CD4-positive, alpha-beta T cell treated with Interleukin-6 at 100 ng/mL for 8 hours (primary cell): ENCODE measurements at regions not wholly inside any gene's neighbourhood (a gene's known extent, or its start where the extent isn't known, plus 50 kb on each side); places are given as distances from the start of the nearest gene placed in this dataset.

ENCODE experiments used
- DNase-seq: peaks from one replicate; pipeline ENCODE4 v3.0.0-alpha.2; 2020; ENCODE audit warnings: mixed read lengths, low spot score

DNA sequence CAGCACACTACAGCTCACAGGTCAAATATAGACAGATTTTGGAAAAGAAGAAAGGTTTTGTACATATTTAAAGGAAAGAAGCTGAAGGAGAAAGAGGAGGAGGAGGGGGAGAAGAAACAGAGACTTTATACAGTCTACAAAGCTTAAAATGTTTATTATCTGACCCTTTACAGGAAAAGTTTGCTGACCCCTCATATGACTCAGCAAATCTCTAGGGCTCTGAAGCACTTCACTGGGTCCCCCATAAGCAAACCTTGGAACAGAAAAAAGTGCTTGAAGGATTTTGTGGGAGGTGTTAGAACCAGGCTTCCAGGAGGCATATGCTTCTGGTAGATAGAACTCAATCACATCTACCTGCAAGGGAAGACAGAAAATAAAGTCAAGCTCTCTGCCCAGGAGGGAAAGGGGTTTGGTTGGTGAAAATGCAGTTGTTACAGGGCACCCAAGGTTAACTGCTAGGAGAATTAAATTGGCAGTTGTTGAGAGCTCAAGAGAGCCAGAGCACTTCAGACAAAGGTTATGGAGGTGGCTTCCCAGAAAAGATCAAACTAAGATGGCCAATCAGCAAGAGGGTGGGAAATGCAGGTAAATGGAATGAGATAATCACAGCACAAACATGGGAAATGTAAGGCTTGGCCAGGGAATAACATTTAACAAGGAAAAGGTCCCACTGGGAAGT, 207.4 kb upstream of the SGK1 start:
- no peak for DNase-seq

DNA sequence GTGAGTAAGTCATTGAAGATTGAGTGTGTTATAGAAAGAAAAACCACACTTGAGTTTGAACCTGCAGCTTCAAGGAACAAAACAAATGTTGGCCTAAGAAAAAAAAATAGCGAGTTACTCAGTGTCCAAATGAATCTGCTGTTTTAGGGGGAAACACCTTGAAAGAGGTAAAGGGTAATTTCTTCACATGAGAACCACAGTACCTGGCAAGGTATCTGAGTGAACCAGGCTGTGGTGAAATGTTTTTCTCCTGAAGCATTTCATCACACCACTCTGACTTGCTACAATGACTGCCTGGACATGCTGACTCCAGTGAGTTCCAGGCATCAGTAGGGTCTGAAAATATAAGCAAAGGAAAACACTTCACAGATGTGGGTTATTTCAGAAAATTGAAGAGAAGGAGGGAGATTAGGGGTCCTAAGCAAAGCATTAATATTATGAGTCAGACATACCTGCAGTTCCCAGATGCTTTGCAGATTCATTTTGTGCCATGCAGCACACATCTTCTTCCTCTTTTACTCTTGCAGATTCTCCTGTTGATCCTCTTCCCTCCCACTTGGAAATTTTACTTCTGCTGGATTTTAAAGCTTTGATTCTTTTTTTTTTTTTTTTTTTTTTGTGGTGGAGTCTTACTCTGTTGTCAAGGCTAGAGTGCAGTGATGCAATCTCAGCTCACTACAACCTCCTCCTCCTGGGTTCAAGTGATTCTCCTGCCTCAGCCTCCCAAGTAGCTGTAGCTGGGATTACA, 206.2 kb upstream of the SGK1 start:
- no peak for DNase-seq

DNA sequence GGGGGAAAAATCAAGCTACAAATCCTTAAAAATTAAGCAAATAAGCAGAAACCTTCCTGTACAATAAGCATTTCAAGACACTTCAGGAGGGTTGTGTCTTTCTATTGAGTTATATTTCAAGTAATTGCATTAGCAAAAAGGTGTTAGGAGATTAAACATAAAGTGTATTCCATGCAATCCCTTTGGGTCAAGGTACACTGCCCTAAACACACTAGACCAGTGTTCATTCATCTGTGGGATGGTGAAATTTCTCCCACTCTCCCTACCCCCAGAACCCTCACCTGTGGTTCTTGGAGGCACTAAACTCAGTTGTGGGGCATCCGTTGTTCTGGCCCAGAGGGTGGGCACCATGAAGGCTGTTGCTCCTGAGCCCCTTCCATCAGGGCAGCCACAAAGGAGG, 205.1 kb upstream of the SGK1 start:
- no peak for DNase-seq

DNA sequence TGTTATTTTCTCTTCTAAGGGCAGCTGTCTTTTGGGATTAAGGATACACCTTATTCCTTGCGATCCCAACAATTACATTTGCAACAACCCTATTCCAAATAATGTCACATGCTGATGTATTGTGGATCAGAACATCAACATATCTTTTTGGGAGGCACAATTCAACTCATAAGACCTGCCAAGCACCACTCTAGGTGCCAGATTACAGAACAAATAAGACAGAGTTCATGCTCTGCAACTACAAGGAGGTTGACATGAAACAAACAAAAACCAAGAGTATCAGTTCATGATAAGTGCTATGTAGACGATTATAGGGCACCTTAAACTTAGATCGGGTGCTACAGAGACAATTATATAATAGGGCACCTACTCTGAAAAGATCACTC, 203.2 kb upstream of the SGK1 start:
- no peak for DNase-seq

DNA sequence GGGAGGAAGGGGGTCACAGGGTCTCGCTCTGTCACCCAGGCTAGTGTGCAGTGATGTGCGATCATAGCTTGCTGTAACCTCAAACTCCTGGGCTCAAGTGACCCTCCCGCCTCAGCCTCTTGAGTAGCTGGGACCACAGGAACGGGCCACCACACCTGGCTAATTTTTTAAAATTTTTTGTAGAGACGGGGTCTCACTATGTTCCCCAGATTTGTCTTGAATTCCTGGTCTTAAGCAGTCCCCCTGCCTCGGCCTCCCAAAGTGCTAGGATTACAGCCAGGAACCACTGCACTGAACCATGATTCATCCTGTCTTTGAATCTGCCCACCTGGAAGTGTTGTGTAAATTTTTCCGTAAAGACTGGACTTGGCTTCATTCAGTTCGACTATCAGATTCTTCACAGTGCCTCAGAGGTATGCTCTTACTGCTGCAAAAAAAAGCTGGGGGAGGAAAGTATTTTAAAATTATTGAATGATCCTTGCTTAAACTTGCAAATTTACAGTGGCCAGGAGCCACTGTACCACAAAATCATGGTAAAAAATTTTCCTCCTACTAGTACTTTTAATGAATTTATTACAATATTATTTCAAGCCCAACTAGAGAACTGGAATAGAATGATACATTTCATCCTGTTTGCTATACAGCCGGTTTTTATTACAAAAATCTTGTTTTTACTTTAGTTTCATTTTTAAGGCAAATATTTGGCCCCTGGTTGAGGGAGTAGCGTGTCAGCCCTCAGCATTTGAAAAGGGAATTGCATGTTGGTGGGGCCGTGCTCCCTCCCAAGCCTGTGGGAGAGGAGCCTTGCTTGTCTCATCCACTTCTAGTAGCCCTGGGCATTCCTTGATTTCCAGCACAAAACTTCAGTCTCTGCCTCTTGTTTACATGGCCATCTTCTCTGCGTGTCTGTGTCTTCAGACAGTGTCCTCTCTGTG, 202.5 kb upstream of the SGK1 start:
- no peak for DNase-seq

- peak; percentile 56 for DNase-seq
These were observed 201.6 kb upstream of the SGK1 start for GRCh38 chr6:134519465-134519864.

- DNase-seq, result no peak
These were observed 200.0 kb upstream of the SGK1 start for GRCh38 chr6:134517868-134518267.

GRCh38 chr6:134517145-134517658, 199.3 kb upstream of the SGK1 start:
- DNase-seq, result no peak

- DNase-seq, result no peak
These were observed 198.7 kb upstream of the SGK1 start for GRCh38 chr6:134516582-134516981.

GRCh38 chr6:134515986-134516385, 198.1 kb upstream of the SGK1 start:
- DNase-seq, result no peak

- no peak for DNase-seq
These were observed 195.1 kb upstream of the SGK1 start for GRCh38 chr6:134512981-134513391.

GRCh38 chr6:134511984-134512683, 194.2 kb upstream of the SGK1 start:
- no peak for DNase-seq

GRCh38 chr6:134510920-134511319, 193.0 kb upstream of the SGK1 start:
- no peak for DNase-seq

- no peak for DNase-seq
These were observed 192.2 kb upstream of the SGK1 start for GRCh38 chr6:134510142-134510541.

GRCh38 chr6:134508862-134509498, 191.1 kb upstream of the SGK1 start:
- DNase-seq, result no peak

- no peak for DNase-seq
These were observed 188.2 kb upstream of the SGK1 start for GRCh38 chr6:134506162-134506561.

DNA sequence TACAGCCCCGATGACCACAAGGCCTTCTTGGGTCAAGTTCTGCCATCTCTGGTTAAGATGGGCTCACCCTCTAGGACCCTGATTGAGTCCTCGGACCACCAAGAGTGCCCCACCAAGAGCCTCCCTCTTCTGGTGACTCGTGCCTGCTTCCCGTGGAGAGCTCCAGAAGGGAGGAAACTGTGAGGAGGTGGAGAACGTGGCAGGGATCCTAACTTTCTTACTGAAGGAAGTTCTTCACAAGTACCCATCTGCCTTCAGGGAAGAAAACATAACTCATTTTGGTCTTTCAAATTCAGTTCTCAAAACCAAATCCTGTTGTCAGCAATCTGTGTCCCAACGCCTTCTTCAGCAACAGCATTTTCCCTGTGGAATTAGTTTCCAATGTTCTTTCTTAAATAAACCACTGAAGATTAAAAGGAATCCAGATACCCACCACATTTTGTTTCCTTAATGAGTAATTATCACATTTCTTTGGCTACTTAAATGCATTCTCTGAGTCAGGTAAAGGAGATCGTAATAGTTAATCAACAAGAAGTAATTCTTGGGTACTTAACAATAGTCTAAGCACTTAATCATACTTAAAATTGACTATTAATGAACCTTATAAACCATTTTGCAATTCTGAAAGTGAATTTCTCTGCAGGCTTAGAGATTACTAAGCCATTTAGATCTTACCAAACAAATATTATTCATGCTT, 185.8 kb upstream of the SGK1 start:
- no peak for DNase-seq

- no peak for DNase-seq
These were observed 185.0 kb upstream of the SGK1 start for GRCh38 chr6:134502614-134503549.

DNA sequence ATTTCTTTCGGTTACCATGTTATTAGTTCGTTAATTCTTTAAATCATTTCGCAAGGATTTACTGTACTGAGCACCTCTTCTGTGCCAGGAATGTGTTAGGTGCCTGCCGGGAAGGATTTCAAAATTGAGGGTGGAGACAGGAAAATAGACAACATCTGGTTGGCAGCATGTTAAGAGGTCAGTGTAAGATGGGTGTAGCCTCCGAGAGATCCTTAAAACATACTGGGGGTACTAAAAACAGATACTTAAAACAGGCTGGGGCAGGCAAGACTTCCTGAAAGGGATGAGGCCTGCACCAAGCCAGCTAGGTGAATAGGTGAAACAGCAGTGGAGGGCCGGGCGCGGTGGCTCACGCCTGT, 178.0 kb upstream of the SGK1 start:
- no peak for DNase-seq
